ENCODE measurements at regions not wholly inside any gene's neighbourhood (a gene's known extent, or its start where the extent isn't known, plus 50 kb on each side); places are given as distances from the start of the nearest gene placed in this dataset.

GRCh38 chr7:106812027-106812643, 52.9 kb upstream of the PIK3CG start:
- DNase-seq: no peak

GRCh38 chr7:106813705-106814305, 51.3 kb upstream of the PIK3CG start:
- DNase-seq: no peak

- DNase-seq: no peak
Measured at GRCh38 chr7:106814887-106815286, 50.2 kb upstream of the PIK3CG start.
